H1 (cell line): ENCODE measurements at regions not wholly inside any gene's neighbourhood (a gene's known extent, or its start where the extent isn't known, plus 50 kb on each side); places are given as distances from the start of the nearest gene placed in this dataset.

Experiments
- CEBPB ChIP-seq: IDR thresholded peaks from 2 replicates; pipeline ENCODE4 v1.6.1; 2012; ENCODE audit warnings: low read depth, low read length
- RXRA ChIP-seq: IDR thresholded peaks from 2 replicates; pipeline ENCODE4 v1.6.1; 2011; ENCODE audit warnings: low read depth, mild to moderate bottlenecking, low read length, moderate library complexity; ENCODE audit not compliant: insufficient read depth
- TF ChIP-seq, protein P1 (sequence below): IDR thresholded peaks from 2 replicates; pipeline ENCODE4 v1.6.1; 2011; ENCODE audit warnings: low read depth, mild to moderate bottlenecking, low read length; ENCODE audit not compliant: insufficient read depth
- TF ChIP-seq, protein P2 (sequence below): IDR thresholded peaks from 2 replicates; pipeline ENCODE4 v1.6.1; 2011; ENCODE audit warnings: low read length, improper control_type of control experiment

DNA sequence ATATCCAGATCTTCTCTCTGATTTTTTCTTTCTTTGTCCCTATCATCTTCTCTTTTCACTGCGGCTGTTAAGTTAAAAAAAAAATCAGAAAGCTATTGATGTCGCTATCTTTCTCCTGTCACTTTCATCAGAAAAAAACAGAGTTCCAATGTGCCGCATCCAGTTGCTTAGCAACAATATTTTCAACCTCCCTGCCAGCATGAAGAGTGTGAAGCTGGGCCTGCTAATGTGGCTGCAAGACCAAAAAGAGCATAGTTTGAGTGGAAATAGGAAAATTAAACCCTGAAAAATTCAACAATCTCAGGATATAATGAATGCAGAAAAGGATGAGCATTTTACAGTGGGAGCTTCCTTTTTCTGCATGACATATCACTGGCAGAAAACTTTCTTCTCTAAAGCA is 1025.4 kb upstream of the LRFN5 start (continued):
- TF ChIP-seq RXRA (no peak), CEBPB (no peak)
- TF ChIP-seq, protein P1, sequence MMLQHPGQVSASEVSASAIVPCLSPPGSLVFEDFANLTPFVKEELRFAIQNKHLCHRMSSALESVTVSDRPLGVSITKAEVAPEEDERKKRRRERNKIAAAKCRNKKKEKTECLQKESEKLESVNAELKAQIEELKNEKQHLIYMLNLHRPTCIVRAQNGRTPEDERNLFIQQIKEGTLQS, result no peak
- TF ChIP-seq, protein P2, sequence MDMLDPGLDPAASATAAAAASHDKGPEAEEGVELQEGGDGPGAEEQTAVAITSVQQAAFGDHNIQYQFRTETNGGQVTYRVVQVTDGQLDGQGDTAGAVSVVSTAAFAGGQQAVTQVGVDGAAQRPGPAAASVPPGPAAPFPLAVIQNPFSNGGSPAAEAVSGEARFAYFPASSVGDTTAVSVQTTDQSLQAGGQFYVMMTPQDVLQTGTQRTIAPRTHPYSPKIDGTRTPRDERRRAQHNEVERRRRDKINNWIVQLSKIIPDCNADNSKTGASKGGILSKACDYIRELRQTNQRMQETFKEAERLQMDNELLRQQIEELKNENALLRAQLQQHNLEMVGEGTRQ, result no peak
